ENCODE measurements at regions not wholly inside any gene's neighbourhood (a gene's known extent, or its start where the extent isn't known, plus 50 kb on each side); places are given as distances from the start of the nearest gene placed in this dataset.

- DNase-seq: no peak
Measured at GRCh38 chr2:239905884-239906654, 119.1 kb downstream of the NDUFA10 start.

DNA sequence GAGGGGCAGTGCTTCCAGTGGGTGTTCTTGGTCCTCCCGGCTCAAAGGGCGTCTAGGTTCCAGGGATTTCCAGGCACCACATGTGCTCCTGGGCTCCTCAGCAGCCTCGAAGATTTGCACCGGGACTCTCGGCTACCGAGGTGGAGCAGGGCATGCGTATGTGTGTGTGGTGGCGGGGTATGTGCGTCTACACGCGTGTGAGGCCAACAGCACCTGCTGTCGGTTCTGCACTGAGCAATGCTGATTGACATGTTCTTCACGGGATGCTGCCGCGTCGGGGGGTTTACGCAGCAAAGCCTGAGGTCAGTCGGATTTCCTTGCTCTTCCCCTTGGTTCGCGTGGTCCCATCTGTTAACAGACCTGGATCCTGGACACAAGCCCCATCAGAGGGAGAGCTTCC is 119.8 kb downstream of the NDUFA10 start:
- no peak for DNase-seq

- no peak for DNase-seq
Measured at GRCh38 chr2:239904496-239904895, 120.6 kb downstream of the NDUFA10 start.

DNA sequence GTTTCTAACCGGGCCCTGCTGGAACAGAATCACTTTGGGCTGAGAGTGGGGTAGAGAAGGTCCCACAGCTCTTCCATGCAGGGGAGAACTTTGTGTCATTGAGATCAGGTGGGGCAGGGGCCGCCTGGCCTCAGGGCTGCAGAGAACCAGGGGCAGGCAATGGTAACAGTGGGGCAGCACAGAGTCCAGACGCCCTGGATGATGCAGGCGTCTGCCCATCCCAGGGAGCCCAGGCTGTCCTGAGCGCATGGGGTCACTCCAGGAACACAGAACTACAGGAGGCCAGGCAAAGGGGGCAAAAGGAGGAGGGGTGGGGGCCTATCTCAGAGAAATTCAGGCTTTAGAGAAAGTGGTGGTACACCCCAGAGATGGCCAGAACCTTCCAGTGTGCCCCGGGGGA is 121.3 kb downstream of the NDUFA10 start:
- DNase-seq: no peak

DNA sequence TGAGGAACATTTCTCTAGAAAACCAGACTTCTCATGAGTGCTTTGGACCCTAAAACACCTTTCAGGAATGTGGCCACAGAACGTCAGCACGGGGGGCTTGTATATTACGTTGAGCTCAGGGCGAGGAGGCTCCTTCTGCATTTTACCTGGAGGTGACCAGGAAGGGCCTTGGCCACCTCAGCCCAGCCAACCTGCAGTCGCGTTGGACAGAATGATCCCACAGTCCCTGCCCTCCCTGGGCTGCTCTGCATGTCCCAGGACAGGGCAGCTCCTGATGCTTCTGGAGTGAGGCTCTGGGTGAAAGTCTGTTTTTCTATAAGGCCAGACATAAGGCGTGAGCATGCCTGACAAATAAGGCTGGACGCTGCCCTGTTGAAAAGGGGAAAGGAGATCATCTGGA is 121.9 kb downstream of the NDUFA10 start:
- no peak for DNase-seq

GRCh38 chr2:239902749-239903201 is 122.4 kb downstream of the NDUFA10 start:
- no peak for DNase-seq

- no peak for DNase-seq
Measured at GRCh38 chr2:239898292-239898925, 126.7 kb downstream of the NDUFA10 start.

GRCh38 chr2:239897596-239898235 is 127.4 kb downstream of the NDUFA10 start:
- DNase-seq: no peak

- DNase-seq: no peak
Measured at GRCh38 chr2:239896075-239896474, 129.1 kb downstream of the NDUFA10 start.

- DNase-seq: no peak
Measured at GRCh38 chr2:239895669-239896068, 129.5 kb downstream of the NDUFA10 start.

- no peak for DNase-seq
Measured at GRCh38 chr2:239895116-239895515, 130.0 kb downstream of the NDUFA10 start.

DNA sequence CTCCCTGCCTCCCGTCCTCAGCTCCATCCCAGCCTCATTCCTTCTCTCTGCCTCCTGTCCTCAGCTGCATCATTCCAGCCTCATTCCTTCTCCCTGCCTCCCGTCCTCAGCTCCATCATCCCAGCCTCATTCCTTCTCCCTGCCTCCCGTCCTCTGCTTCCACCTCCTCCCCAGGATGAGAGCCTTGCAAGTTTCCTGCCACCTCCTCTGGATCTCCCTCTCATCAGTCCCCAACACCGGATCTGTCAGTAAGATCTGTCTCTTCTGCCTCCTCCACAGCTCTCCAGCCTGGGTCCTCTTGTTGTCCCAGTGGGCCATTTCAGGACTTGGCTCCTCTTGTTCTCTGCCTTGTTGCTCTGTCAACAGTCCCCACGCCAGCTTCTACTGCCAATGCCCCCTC is 130.9 kb downstream of the NDUFA10 start:
- DNase-seq: no peak

- DNase-seq: no peak
Measured at GRCh38 chr2:239893236-239893515, 132.0 kb downstream of the NDUFA10 start.

DNA sequence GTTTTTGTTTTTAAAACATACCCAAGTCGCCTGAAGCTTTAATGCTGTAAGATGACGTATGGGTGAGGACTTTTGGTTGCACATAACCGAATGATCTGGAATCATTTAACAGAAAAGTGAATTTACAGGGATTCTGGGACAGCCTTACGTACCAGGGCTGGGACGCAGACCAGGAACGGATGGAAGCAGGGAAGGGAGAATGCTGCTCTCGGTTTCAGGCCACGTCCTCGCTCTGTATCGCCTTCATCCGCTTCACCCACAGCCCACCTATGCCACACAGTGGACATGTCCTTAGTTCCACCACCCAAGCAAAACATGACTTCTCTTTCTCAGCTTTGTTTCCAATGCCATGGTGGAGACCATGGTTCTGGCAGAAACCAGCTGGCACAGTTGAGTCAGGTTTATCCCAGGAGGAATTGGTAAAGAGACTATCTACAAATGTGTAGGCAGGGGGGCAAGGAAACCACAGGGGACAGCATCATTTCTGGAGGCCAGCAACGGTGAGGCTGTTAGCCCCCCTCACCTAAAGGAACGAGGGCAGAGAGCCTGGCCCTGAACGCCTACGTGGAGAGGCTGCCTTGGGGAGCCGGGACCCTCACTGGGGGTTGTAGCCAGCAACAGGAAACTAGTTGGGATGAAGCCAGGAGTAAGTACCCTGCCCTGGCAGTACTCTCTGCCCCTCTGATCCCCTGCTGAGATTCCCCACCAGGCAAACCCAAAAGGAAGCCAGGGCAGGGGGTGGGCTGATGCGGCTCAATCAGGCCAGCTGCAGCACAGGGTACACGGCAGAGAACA is 132.5 kb downstream of the NDUFA10 start:
- no peak for DNase-seq

- DNase-seq: no peak
Measured at GRCh38 chr2:239891698-239892097, 133.4 kb downstream of the NDUFA10 start.

GRCh38 chr2:239890206-239890746 is 134.9 kb downstream of the NDUFA10 start:
- no peak for DNase-seq

GRCh38 chr2:239889641-239890121 is 135.5 kb downstream of the NDUFA10 start:
- no peak for DNase-seq

DNA sequence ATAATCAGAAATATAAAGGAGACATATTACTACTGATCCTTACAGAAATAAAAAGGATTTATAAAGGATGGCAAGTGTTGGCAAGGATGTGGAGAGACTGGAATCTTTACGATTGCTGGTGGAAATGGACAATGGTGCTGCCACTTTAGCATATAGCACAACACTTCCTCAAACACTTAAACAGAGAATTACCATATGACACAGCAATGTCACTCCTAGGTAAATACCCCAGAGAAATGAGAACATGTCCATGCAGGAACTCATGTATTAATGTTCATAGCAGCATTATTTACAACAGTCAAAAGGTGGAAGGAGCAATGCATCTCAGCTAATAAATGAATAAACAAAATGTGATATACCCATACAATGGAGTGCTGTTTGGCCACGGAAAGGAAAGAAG is 137.5 kb downstream of the NDUFA10 start:
- DNase-seq: no peak

- DNase-seq: no peak
Measured at GRCh38 chr2:239886781-239887180, 138.4 kb downstream of the NDUFA10 start.

GRCh38 chr2:239884875-239885274 is 140.3 kb downstream of the NDUFA10 start:
- DNase-seq: no peak

GRCh38 chr2:239884051-239884405 is 141.1 kb downstream of the NDUFA10 start:
- no peak for DNase-seq

DNA sequence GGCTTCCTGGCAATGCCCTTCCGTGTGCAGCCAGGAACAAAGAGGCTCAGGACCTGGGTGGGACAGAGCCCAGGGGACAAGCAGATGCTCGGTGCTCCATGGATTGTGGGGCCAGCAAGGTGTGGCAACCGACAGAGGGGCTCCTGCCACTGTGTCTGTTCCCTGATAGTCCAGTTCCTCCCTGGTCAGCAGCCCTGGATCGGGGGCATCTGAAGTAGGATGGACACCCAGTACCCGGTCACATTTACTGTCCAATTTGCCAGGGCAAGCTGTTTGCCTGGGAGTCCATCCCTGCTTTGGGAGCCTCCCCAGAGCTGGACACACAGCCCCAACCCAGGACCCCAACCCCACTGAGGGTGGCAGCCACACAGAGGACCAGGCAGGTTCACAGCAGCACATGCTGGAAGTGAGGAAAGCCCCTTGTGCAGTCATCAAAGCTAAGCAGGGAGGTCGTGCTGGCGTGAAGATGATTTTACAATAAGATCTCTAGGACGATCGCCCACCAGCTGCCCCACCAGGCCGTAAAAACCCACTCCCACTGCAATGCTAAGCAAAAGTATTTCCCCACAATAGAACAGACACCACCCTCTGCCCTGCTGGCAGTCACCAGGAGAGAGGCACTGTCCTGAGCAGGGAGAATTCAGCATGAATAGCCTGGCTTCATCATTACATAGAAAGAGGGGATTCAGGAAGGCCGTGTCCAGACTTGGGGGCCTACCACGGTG is 141.7 kb downstream of the NDUFA10 start:
- no peak for DNase-seq
